Activated naive CD4-positive, alpha-beta T cell (primary cell): ENCODE measurements at regions not wholly inside any gene's neighbourhood (a gene's known extent, or its start where the extent isn't known, plus 50 kb on each side); places are given as distances from the start of the nearest gene placed in this dataset.

Experiments
- DNase-seq, 4 experiments: peaks; one replicate each; lab custom pipeline; 2025; lab: John Stamatoyannopoulos, UW

DNA sequence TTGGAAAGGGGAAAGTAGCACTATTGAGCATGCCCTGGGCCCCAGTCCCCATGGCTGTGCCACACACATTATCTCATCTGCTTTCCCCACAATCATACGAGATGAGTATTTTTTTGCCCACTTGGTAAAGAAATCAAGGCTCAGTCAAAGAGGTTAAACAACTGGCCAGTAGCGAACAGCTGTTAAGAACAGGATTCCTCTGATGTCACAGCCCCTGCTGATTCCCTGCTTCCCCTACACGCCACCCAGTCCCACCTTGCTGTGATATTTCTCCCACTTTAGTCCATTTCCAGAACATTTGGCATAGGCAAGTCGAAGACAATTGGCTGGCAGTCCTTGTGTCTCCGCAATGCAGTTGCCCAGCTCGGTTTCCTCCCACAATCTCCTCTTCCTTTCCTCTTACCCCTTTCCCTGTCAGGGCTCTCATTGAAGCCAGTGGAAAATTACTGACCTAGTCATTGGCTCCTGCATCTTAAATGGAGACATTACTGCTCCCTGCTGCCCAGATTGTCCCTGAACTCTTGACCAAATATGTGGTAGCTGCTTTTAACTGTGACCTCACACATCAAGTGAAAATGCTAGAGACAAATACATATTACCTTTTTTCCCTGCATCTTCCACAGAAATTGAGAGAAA lies 56.5 kb upstream of the EEPD1 start:
- DNase-seq: no peak

DNA sequence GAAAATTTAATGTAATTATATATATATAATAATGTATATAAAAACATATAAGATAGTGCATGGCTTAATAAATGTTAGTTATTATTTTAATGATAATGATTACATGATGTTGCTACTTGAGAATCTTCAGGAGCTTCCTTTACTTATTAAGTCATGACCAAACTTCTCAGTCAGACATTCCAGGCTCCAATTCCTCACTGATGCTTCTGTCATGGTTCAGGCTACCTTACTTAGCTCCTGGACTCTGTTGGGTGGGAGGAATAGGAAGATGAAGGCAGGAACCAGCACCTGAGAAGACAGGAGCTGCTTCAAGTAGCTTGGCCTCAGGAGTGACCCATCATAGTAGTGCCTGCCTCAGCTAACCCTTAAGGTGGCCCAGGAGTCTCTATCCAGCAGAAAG lies 55.0 kb upstream of the EEPD1 start:
- no peak for DNase-seq

DNA sequence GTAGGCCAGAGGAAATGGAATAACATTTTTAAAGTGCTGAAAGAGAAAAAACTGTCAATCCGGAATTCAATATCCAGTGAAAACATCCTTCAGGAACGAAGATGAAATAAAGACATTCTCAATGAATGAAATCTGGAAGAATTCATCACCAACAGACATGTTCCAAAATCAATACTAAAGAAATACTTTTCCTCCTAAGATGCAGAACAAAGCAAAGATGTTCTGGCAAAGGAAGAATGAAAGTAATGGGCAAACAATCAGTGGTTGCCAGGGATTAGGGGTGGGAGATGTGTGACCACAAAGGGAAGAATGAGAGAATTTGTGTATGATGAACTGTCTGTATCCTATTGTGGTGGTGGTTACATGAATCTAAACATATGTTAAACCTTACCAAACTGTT lies 52.8 kb upstream of the EEPD1 start:
- DNase-seq: no peak

DNA sequence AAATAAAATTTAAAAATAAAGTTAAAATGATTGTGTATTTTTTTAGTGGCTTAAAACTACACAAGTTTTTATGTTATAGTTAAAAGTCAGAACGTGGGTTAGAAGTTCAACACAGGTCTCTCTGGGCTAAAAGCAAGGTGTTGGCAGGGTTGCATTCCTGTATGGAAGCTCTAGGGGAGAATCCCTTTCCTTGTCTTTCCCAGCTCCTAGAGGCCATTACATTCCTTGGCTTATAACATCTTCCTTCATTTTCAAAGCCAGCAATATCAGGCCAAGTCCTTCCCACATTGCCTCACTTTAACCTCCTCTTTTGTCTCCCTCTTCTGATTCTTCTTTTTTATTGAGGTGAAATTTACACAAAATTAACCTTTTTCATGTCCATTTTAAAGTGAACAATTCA lies 52.4 kb upstream of the EEPD1 start:
- DNase-seq: no peak
